NCI-H1417 treated with DMSO at 0.1 percent for 48 hours (cell line): ENCODE measurements at regions not wholly inside any gene's neighbourhood (a gene's known extent, or its start where the extent isn't known, plus 50 kb on each side); places are given as distances from the start of the nearest gene placed in this dataset.

Source experiments
- DNase-seq: peaks from one replicate; lab custom pipeline; 2025; lab: John Stamatoyannopoulos, UW

GRCh38 chr20:52645822-52646221 is 326.3 kb upstream of the TSHZ2 start:
- DNase-seq: no peak

DNA sequence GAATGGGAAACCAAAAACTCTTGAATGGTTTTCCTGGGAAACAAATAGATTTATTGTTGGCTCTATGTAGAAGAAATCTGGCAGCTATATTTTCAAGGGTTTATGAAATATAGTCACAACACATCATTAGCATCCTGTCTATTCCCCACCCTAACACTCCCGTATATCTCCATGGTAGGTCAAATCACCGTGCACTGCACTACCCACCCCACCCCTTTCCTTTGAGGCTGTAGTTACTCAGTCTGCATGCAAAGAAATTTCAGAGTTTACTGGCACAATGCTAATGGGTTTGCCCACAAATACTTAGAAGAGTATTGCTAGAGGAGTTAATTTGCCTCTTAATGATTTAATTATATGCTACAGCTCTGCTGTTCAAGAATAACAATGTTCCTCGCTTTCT is 329.1 kb upstream of the TSHZ2 start:
- no peak for DNase-seq

DNA sequence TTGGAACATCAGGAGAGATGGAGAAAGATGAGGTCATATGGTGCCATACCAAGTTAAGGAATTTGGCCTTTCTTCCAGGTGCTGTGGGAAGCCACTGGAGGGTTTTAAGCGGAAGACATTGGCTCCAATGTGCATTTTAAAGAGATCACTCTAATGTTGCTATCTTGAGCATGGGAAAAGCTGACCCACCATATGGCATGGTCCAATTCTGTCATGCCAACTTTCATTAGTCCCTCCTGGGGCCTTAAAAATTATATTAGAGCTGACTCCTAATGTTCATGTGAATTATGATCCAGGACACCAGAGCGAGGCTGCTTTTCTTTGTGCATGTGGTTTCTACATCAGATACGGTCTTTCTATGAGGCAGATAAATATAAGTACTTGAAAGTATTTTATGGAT is 335.0 kb upstream of the TSHZ2 start:
- no peak for DNase-seq

- no peak for DNase-seq
Measured at GRCh38 chr20:52631469-52631868, 340.7 kb upstream of the TSHZ2 start.

GRCh38 chr20:52630138-52630537 is 342.0 kb upstream of the TSHZ2 start:
- no peak for DNase-seq

DNA sequence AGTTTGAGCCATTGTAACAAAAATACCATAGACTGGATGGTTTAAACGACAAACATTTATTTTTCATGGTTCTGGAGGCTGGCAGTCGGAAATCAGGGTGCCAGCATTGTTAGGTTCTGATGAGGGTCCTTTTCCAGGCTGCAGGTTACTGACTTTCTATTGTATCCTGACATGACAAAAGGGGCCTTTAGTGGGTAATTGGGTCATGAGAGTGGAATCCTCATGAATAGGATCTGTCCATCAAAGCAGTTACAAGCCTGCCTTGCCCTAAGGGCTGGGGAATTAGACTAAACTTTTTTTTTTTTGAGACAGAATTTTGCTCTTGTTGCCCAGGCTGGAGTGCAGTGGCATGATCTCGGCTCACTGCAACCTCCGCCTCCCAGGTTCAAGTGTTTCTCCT is 347.9 kb upstream of the TSHZ2 start:
- DNase-seq: no peak

GRCh38 chr20:52622081-52622480 is 350.1 kb upstream of the TSHZ2 start:
- no peak for DNase-seq

GRCh38 chr20:52621401-52621800 is 350.8 kb upstream of the TSHZ2 start:
- DNase-seq: no peak

DNA sequence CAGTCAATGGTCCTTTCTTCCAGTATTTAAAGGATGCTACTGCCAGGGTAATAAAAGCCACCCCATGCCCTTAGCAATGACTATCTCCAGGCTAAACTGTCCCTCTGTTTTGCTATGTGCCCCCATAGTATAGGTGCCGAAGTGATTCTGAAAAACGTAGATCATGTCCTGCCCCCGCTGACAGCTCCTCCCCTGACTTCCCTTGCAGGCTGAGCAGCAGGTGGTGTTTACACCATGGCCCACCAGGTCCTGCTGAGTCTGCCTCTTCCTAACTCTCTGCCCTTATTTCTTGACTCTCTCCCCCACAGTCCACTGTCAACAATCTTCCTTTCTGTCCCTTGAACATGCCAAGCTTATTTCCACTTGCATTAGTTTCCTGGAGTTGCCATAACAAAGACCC is 352.5 kb upstream of the TSHZ2 start:
- DNase-seq: no peak

GRCh38 chr20:52619101-52619500 is 353.1 kb upstream of the TSHZ2 start:
- no peak for DNase-seq

DNA sequence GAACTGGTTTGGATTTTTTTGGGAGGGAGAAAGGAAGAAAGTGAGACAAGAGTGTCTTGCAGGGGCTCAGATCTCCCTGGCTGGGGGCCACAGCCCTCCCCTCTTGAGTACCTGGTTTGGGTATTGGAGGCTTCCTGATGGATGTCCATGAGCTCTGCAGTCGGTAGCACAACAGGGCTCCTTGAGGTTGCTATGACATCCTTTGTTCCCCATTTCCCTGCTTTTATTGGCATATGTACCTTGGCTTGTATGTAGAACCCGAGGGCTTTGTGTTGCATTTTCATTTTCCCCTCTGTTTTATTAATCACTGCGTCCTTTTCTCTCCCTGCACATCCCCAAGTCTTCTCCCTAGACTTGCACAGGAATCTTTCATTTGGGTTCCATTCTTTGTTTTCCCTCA is 355.5 kb upstream of the TSHZ2 start:
- no peak for DNase-seq

GRCh38 chr20:52614051-52614863 is 357.9 kb upstream of the TSHZ2 start:
- no peak for DNase-seq

DNA sequence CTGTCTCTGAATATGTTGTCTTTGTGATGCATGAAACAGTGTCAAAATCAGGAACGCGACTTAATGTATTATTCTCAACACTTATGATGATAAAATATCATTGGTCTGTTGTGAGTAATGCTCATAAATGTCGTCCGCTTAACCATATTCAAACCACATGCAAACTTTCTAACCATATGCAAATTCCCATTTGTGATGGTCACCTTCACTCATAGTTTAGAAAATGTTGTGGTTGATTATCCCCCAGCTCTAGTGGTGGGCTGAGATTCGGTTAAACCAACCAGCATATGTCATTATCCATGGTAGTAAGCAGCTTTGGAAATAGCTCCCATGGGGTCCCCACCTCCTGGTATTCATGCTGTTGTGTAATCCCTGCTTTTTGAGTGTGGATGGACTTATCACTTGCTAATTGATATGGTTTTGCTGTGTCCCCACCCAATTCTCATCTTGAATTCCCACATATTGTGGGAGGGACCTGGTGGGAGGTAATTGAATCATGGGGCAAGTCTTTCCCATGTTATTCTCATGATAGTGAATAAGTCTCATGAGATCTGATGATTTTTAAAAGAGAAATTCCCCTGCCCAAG is 360.0 kb upstream of the TSHZ2 start:
- DNase-seq: no peak

DNA sequence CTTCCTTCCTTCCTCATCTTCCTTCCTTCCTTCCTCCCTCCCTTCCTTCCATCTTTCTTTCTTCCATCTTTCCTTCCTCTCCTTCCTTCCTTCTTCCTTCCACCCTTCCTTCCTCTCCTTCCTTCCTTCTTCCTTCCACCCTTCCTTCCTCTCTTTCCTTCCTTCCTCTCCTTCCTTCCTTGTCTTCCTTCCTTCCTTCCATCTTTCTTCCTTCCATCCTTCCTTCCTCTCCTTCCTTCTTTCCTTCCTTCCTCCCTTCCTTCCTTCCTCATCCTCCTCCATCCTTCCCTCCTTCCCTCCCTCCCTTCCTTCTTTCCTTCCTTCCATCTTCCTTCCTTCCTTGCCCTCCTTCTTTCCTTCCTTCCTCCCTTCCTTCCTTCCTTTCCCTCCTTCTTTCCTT is 361.4 kb upstream of the TSHZ2 start:
- no peak for DNase-seq

DNA sequence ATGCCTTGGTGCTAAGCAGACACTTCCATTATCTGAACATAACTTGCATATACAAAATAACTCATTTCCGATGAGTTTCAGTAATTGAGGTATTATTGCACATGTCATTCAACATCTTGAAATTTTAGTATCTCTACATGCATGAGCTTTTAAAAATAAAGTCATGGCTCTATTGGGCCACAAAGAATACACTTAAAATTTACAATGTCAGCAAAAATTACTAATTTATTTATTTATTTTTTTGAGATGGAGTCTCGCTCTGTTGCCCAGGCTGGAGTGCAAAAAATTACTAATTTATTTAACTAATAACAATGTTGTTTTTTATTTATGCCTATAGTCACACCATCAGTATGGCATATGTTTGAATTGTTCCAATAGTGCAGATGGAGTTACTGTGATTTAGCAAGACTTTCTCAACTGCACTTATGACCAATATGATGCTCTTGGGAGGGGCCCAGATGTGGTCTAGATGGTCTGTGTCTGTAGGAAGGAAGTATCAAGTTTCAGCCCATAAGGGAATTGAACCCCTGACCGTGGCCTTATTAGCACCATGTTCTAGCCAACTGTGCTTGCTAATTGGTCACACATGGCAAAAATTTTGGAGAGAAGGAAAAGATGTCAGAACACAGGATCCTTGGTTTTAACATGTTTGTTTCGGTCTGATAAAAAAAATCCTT is 370.7 kb upstream of the TSHZ2 start:
- DNase-seq: no peak

GRCh38 chr20:52596256-52596655 is 375.9 kb upstream of the TSHZ2 start:
- DNase-seq: no peak

DNA sequence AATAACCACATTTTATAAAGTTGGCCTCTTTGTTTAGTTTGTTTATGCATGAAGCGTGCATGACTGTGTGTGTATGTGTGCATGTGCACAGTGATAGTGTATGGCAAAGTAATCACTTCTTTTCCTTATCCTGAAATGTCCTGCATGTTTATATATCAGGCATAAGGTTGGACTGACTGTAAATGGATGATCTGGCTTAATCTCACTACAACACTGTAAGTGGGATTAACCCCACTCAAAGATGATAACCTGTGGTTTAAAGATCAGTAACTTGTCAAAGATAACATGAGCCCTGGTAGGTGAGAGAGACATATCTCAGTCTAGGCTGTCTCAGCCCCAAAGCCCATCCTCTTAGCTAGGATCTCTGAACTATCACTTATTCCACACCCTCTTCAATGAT is 376.6 kb upstream of the TSHZ2 start:
- DNase-seq: no peak

DNA sequence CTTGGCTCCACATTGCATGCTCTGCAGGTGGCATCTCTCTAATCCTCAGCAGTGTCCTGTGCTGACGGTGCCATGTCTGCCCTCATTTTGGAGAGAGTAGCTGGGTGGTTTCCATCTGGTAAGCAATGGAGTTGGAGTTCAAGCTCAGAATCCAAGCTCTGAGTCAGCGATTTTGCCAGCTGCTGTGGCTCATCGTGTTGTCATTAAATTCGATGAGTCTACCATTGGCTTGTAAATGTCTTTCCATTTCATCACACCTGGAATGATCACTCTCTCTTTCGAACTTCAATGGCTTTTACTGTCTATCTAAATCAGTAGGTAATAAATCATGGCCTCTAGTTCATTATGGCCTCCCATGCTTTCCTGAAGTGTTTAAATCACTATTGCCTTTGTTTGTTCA is 378.5 kb upstream of the TSHZ2 start:
- DNase-seq: no peak

DNA sequence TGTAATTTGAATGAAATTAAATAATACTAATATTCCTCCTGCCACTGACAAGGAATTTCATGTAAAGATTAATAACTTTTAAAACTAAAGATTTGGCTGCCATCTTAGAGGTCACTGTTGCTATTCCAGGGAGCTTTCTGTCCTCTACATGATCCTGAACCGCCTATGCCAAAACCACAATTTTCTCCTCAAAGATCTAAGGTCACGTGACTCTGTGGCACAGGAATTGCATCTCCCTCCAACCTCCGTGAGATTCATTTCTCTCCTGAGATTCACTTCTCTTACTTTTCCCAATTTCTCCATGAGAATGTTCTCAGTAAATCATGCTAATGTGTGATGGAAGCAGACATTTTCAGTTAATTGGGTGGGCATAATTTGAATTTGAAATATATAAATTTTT is 379.6 kb upstream of the TSHZ2 start:
- DNase-seq: no peak

- no peak for DNase-seq
Measured at GRCh38 chr20:52590100-52590499, 382.1 kb upstream of the TSHZ2 start.

DNA sequence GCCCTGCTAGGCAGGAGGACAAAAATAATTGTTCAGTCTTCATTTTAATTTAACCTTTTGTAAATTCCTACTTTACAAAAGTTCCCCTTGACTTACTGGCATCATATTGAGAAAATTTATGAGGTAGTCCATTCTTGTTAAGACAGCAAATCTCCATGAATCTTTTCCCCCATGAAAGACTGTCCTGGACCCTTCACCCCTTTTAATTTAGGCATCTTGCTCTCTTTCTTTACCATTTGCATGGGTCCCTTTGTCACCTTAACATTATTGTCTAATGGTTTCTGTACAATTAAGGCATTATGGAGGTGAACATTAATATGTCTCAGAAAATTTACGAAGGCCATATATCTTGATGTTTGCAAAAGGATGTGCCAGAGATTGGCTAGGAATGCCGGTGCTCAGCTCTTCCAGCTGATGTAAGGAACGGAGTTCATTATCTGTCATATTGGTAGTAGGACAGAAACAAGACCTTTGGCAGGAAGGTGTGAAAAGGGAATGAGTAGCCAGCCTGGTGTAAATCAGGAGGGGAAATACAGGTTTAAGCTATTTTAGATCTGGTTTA is 382.8 kb upstream of the TSHZ2 start:
- DNase-seq: no peak

- DNase-seq: no peak
Measured at GRCh38 chr20:52586660-52587059, 385.5 kb upstream of the TSHZ2 start.

- no peak for DNase-seq
Measured at GRCh38 chr20:52585333-52585732, 386.8 kb upstream of the TSHZ2 start.
